Thymus (tissue), 11 donors: ENCODE measurements at regions not wholly inside any gene's neighbourhood (a gene's known extent, or its start where the extent isn't known, plus 50 kb on each side); places are given as distances from the start of the nearest gene placed in this dataset.

ENCODE experiments used
- DNase-seq, 9 donors: peaks; one replicate each; pipeline ENCODE4 v3.0.0-alpha.2; 2013; ENCODE audit warnings: low spot score in 9 of 9, low read depth in 6 of 9, missing footprints in 1 of 9
- H3K27ac ChIP-seq, 2 donors: one replicate each; pipeline ENCODE4 v1.5.1; 2013; ENCODE audit warnings: control low read depth in 1 of 2, low read depth in 1 of 2, low read length in 1 of 2, mild to moderate bottlenecking in 1 of 2, moderate library complexity in 1 of 2
- H3K27me3 ChIP-seq, 2 donors: one replicate each; pipeline ENCODE4 v1.5.1; 2013; ENCODE audit warnings: low read length in 1 of 2; ENCODE audit not compliant: control insufficient read depth in 2 of 2, insufficient read depth in 1 of 2
- H3K36me3 ChIP-seq, 2 donors: one replicate each; pipeline ENCODE4 v1.5.1; 2013; ENCODE audit warnings: low read length in 1 of 2, mild to moderate bottlenecking in 1 of 2, moderate library complexity in 1 of 2; ENCODE audit not compliant: control insufficient read depth in 2 of 2, insufficient read depth in 2 of 2
- H3K4me1 ChIP-seq, 2 donors: one replicate each; pipeline ENCODE4 v1.5.1; 2013; ENCODE audit warnings: low read length in 2 of 2; ENCODE audit not compliant: control insufficient read depth in 2 of 2, insufficient read depth in 2 of 2
- H3K4me3 ChIP-seq, 2 donors: one replicate each; pipeline ENCODE4 v1.5.1; 2013; ENCODE audit warnings: low read length in 2 of 2, control low read depth in 1 of 2, mild to moderate bottlenecking in 1 of 2
- H3K9me3 ChIP-seq, 2 donors: one replicate each; pipeline ENCODE4 v1.5.1; 2013; ENCODE audit warnings: low read length in 1 of 2, mild to moderate bottlenecking in 1 of 2; ENCODE audit not compliant: control insufficient read depth in 2 of 2, insufficient read depth in 1 of 2
- WGBS: extraction: QIAGEN DNeasy Blood & Tissue Kit; methylation state at CpG from one replicate; pipeline ENCODE4 v1.1.7; 2013; 5-methylcytosine and 5-hydroxymethylcytosine counted together
- donor health status: healthy.

DNA sequence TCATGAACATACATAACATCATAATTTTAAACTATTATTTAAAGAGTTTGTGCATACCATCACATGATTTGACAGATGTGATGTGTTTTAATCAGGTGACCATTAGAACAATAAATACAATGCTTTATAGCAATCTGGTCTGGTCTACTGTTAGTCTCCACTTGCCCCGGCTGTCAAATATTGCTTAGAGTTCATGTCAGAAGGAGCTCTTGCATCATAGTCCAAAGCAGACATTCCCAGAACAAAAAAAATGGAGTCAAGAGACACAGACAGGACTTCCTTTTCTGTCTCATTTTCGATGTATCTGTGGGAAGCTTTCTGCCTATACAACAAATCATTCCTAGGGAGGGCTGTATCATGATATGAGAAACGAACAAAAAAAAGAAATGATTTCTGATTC is 979.2 kb upstream of the WWC1 start:
- H3K4me3 ChIP-seq = no peak overlapping the region
- WGBS = 74% methylated on average over 3 of the region's 3 CpGs
- H3K36me3 ChIP-seq = no peaks in the 10 kb centered on the region
- no peaks in the 10 kb centered on the region for H3K4me1 ChIP-seq
- no peak for DNase-seq
- H3K9me3 ChIP-seq = no peaks in the 10 kb centered on the region
- H3K27ac ChIP-seq = no peak overlapping the region
- H3K27me3 ChIP-seq = no peaks in the 10 kb centered on the region

DNA sequence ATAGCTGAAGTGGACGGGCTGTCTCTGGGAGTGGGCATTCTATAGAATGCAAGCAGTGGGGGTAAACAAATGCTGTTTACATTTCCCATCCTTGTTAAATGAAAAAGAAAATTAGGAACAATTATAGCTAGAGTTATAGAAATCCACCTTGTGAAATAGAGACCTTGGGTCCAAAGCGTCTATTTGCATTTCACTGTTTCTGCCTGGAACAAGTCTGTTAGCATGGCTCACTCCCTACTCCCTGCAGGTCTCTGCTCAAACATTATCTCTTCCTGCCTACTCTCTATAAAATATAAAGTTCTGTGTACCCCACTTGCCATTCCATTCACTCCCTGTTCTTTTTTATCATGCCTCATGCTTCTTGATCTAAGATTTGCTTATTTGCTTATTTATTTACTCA is 975.7 kb upstream of the WWC1 start:
- WGBS = 91% methylated on average over 2 of the region's 2 CpGs
- Histone ChIP-seq H3K27me3 (no peaks in the 10 kb centered on the region), H3K36me3 (no peaks in the 10 kb centered on the region), H3K4me3 (no peak overlapping the region), H3K9me3 (no peaks in the 10 kb centered on the region), H3K4me1 (no peaks in the 10 kb centered on the region), H3K27ac (no peak overlapping the region)
- DNase-seq = no peak

DNA sequence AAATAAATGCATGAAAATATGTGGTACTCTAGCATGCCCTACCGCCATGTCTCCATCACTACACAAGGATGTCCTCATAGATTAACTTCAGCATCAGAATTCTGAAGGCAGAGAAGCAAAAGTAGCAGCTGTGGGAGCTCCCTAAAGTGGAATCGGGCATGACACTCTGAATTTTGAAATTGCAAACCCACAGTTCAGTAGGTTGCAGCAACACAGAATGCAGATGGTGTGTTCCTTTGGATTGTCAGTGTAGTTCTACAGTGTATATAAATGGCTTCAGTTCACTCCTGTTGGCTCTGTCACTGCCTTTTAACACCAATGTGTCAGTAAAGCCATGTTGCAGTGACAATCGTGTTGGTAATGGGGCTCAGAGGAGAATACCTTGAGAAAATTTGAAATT is 973.6 kb upstream of the WWC1 start:
- WGBS = 68% methylated on average over 3 of the region's 3 CpGs
- no peaks in the 10 kb centered on the region for H3K36me3 ChIP-seq
- H3K9me3 ChIP-seq = no peaks in the 10 kb centered on the region
- H3K27me3 ChIP-seq = no peaks in the 10 kb centered on the region
- no peaks in the 10 kb centered on the region for H3K4me1 ChIP-seq
- DNase-seq = no peak
- no peak overlapping the region for H3K27ac ChIP-seq
- H3K4me3 ChIP-seq = no peak overlapping the region

DNA sequence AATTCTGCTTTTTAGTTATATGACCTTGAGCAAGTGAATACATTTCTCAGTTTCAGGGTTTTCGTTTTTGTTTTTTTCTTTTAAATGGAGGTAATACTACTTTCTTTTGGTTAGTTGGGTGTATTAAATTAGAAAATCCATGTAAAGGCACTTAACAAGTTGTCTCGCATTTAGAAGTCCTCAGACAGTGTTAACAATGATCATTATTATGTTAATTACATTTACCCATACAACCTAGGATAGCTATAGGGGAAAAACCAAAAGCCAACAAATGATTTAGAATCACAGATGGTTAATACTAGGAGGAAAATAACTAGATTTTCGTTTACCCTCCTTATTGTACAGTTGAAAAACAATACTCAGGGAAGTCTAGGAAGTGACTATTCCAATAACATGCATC is 972.2 kb upstream of the WWC1 start:
- no peaks in the 10 kb centered on the region for H3K9me3 ChIP-seq
- no peak for DNase-seq
- H3K36me3 ChIP-seq = no peaks in the 10 kb centered on the region
- no peaks in the 10 kb centered on the region for H3K4me1 ChIP-seq
- no peaks in the 10 kb centered on the region for H3K27me3 ChIP-seq
- no peak overlapping the region for H3K4me3 ChIP-seq
- 73% methylated on average over 3 of the region's 3 CpGs for WGBS
- H3K27ac ChIP-seq = no peak overlapping the region

DNA sequence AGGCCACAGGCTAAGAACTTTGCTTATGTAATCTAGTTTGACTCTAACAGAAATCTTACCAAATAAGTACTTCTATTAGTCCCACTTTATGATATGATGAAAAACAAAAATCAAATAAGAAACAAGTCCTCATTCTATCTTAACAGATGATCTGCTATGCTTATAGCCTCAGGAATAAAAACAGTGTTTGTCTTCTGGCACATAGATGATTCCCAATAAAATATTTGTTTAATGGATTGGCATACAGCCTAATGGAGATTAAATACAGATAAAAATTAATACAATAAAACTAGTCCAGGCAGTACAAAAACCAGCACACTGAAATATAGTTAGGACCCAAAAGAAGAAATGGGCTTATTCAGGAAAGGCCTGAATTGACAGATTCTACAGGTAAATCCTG is 971.4 kb upstream of the WWC1 start:
- Histone ChIP-seq H3K27me3 (no peaks in the 10 kb centered on the region), H3K36me3 (no peaks in the 10 kb centered on the region), H3K4me3 (no peak overlapping the region), H3K9me3 (no peaks in the 10 kb centered on the region), H3K4me1 (no peaks in the 10 kb centered on the region), H3K27ac (no peak overlapping the region)
- no peak for DNase-seq

DNA sequence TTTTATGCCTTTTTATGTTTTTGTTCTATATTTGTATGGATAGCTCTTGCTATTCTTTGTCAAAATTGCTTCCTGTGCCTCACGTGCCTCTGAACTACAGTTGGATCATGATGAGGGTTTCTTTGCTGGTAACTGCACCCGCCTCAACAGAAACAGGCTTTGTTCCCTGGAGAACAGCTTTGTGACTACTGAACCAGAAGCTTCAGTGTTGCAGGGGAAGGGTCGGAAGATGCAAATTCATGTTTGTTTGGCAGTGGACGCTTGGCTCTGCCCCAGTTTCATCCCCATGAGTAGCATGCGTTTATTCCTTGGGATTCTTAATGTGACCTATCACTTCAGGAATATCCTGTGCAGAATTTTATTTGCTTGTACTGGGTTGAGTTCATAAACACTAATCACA is 959.1 kb upstream of the WWC1 start:
- Histone ChIP-seq H3K4me3 (no peak overlapping the region), H3K27ac (no peak overlapping the region), H3K4me1 (no peaks in the 10 kb centered on the region), H3K9me3 (no peaks in the 10 kb centered on the region), H3K36me3 (no peaks in the 10 kb centered on the region), H3K27me3 (no peaks in the 10 kb centered on the region)
- no peak for DNase-seq
- WGBS = 83% methylated on average over 5 of the region's 5 CpGs

DNA sequence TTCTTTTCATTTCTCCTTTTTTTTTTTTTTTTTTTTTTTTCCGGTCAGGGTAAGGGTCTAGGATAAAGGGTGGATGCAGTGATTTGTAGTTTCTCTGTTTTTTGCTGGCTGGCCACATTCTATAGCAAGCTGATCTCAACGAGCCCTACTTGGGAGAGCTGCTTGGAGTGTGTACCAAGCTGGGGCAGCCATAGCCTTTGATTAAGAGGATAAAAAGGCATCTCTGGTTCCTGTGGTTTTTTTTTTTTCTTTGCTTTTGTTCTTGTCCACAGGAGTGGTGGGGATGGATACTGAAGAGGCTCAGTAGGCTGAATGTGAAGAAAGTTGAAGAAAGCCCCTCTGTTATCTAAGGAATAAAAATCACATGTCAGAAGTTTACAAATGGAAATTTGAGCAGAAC is 955.3 kb upstream of the WWC1 start:
- Histone ChIP-seq H3K27me3 (no peaks in the 10 kb centered on the region), H3K9me3 (no peaks in the 10 kb centered on the region), H3K36me3 (no peaks in the 10 kb centered on the region), H3K4me3 (no peak overlapping the region), H3K4me1 (no peaks in the 10 kb centered on the region), H3K27ac (no peak overlapping the region)
- no peak for DNase-seq
- 87% methylated on average over 2 of the region's 2 CpGs for WGBS

DNA sequence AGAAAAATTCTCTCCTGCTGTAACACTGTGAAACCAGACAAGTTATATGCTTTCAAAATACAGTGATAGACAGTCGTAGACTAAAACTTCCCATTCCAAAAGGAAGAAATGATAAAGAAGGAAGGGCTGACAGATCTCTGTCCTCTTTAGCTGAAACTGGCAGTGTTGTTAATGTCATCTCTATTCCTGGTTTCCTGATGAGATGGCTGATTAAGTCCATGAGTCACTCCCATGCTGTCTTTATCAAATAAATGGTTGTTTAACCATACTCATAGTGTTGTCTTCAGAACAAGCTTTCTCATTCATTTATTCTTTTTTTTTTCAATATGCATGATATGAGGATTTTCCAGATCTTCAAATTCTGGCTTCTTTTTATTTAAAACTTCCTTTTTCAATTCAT is 952.2 kb upstream of the WWC1 start:
- no peaks in the 10 kb centered on the region for H3K36me3 ChIP-seq
- 72% methylated on average over 1 of the region's 1 CpG for WGBS
- no peak for DNase-seq

DNA sequence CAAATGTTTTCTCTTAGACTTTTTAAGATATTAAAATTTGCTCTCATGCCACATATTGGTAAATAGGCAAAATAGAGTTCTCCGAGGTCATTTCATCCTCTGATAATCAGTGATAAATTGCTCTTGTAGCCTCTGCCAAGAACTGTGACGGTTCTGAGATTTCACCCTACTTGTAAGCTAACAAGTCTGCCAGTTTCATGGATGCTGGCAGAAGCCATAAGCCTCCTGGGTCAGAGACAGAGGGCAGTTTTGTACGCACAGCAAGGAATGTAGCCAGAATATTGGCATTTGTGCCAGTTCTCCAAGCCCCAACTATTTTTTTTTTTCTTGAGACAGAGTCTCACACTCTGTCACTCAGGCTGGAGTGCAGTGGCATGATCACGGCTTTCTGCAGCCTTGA is 945.0 kb upstream of the WWC1 start:
- DNase-seq = no peak
- WGBS = 85% methylated on average over 4 of the region's 4 CpGs
- H3K4me1 ChIP-seq = no peaks in the 10 kb centered on the region
- H3K9me3 ChIP-seq = no peaks in the 10 kb centered on the region
- no peak overlapping the region for H3K4me3 ChIP-seq
- no peaks in the 10 kb centered on the region for H3K36me3 ChIP-seq
- no peak overlapping the region for H3K27ac ChIP-seq
- H3K27me3 ChIP-seq = no peaks in the 10 kb centered on the region

More for the DNA sequence above, 952.2 kb upstream of the WWC1 start:
- no peaks in the 10 kb centered on the region for H3K4me1 ChIP-seq
- H3K4me3 ChIP-seq = no peak overlapping the region
- H3K27ac ChIP-seq = no peak overlapping the region
- no peaks in the 10 kb centered on the region for H3K9me3 ChIP-seq
- H3K27me3 ChIP-seq = no peaks in the 10 kb centered on the region

DNA sequence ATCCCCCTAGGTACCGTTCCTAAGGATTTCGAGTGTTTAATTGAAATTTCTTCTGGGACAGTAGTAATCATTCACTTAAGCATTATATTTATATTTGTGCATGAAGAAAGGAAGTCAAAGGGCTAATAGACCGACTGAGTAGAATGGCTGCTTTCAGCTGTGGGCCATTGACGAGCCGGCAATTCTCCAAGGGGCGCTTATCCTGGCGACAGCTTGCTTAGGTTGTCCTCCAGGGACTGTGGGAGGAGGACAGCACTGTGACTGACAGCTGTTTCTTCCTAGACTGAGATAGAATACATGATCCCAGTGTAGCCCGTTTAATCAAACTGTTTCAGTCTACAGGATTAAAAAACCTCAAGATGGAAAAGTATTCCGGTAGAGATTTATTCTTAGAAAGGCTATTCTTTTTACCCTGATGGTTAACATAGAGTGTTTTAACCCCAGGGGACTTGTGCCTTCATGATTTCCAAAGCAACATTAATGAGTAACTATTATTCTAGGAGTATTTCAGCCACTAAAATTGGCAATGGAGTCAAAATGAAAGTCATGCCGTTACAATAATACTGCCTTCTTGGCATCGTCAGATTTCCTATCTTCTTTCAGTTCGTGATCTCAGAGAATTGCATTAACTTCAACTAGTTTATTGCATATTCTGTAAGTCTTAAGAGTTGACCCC is 943.1 kb upstream of the WWC1 start:
- Histone ChIP-seq H3K27ac (no peak overlapping the region), H3K4me1 (no peaks in the 10 kb centered on the region), H3K9me3 (no peaks in the 10 kb centered on the region), H3K36me3 (no peaks in the 10 kb centered on the region), H3K4me3 (no peak overlapping the region), H3K27me3 (no peaks in the 10 kb centered on the region)
- 92% methylated on average over 12 of the region's 12 CpGs for WGBS
- no peak for DNase-seq
